Glomerular visceral epithelial cell (primary cell): ENCODE measurements at regions not wholly inside any gene's neighbourhood (a gene's known extent, or its start where the extent isn't known, plus 50 kb on each side); places are given as distances from the start of the nearest gene placed in this dataset.

Experiments
- DNase-seq: peaks from one replicate; pipeline ENCODE4 v3.0.0-alpha.2; 2016; ENCODE audit errors: extremely low spot score

GRCh38 chr18:43879415-43879814 lies 602.1 kb upstream of the SYT4 start:
- no peak for DNase-seq

GRCh38 chr18:43882358-43883055 lies 605.2 kb upstream of the SYT4 start:
- DNase-seq = no peak

GRCh38 chr18:43883886-43884285 lies 606.6 kb upstream of the SYT4 start:
- no peak for DNase-seq

GRCh38 chr18:43886341-43886740 lies 609.1 kb upstream of the SYT4 start:
- no peak for DNase-seq

GRCh38 chr18:43887491-43887890 lies 610.2 kb upstream of the SYT4 start:
- no peak for DNase-seq

GRCh38 chr18:43888598-43888997 lies 611.3 kb upstream of the SYT4 start:
- no peak for DNase-seq

GRCh38 chr18:43893001-43893637 lies 615.8 kb upstream of the SYT4 start:
- peak; percentile 93 for DNase-seq

- no peak for DNase-seq
Measured at GRCh38 chr18:43904209-43904837, 627.0 kb upstream of the SYT4 start.

GRCh38 chr18:43914018-43914417 lies 636.7 kb upstream of the SYT4 start:
- DNase-seq = no peak

GRCh38 chr18:43916984-43917383 lies 639.7 kb upstream of the SYT4 start:
- no peak for DNase-seq

GRCh38 chr18:43917520-43917919 lies 640.2 kb upstream of the SYT4 start:
- DNase-seq = no peak

GRCh38 chr18:43919551-43919950 lies 642.3 kb upstream of the SYT4 start:
- no peak for DNase-seq

- no peak for DNase-seq
Measured at GRCh38 chr18:43931439-43931838, 654.1 kb upstream of the SYT4 start.

- DNase-seq = no peak
Measured at GRCh38 chr18:43932140-43932539, 654.9 kb upstream of the SYT4 start.

- DNase-seq = no peak
Measured at GRCh38 chr18:43933177-43933576, 655.9 kb upstream of the SYT4 start.

- no peak for DNase-seq
Measured at GRCh38 chr18:43934322-43934721, 657.0 kb upstream of the SYT4 start.

- DNase-seq = no peak
Measured at GRCh38 chr18:43934781-43935471, 657.6 kb upstream of the SYT4 start.

GRCh38 chr18:43936176-43936575 lies 658.9 kb upstream of the SYT4 start:
- no peak for DNase-seq

GRCh38 chr18:43949291-43949690 lies 672.0 kb upstream of the SYT4 start:
- no peak for DNase-seq

- no peak for DNase-seq
Measured at GRCh38 chr18:43950062-43950461, 672.8 kb upstream of the SYT4 start.

GRCh38 chr18:43952398-43952797 lies 675.1 kb upstream of the SYT4 start:
- no peak for DNase-seq

GRCh38 chr18:43961722-43962121 lies 684.4 kb upstream of the SYT4 start:
- no peak for DNase-seq

- no peak for DNase-seq
Measured at GRCh38 chr18:43964666-43965065, 687.4 kb upstream of the SYT4 start.
